Vagina (tissue), 2 donors: ENCODE measurements at regions not wholly inside any gene's neighbourhood (a gene's known extent, or its start where the extent isn't known, plus 50 kb on each side); places are given as distances from the start of the nearest gene placed in this dataset.

Experiments
- POLR2A ChIP-seq, 2 donors: fragments of 450-650 bp; IDR thresholded peaks; one replicate each; pipeline ENCODE4 v1.6.1; 2017; ENCODE audit warnings: antibody characterized with exemption in 2 of 2, mild to moderate bottlenecking in 2 of 2, moderate library complexity in 2 of 2
- POLR2AphosphoS5 ChIP-seq, 2 donors: sonication (generic); formaldehyde crosslinking; IDR thresholded peaks; one replicate each; pipeline ENCODE4 v1.9.0; 2017; ENCODE audit warnings: antibody characterized with exemption in 2 of 2, mild to moderate bottlenecking in 2 of 2, low read depth in 1 of 2; ENCODE audit not compliant: insufficient read depth in 1 of 2
- TF ChIP-seq, protein P1 (sequence below), 3 experiments: fragments of 450-650 bp in 2 of 3; fragments of 200-600 bp in 1 of 3; sonication (generic) in 1 of 3; IDR thresholded peaks; one replicate each; pipeline ENCODE4 v1.5.1; 2017 to 2019; ENCODE audit warnings: antibody characterized with exemption in 3 of 3, mild to moderate bottlenecking in 2 of 3, moderate library complexity in 2 of 3

DNA sequence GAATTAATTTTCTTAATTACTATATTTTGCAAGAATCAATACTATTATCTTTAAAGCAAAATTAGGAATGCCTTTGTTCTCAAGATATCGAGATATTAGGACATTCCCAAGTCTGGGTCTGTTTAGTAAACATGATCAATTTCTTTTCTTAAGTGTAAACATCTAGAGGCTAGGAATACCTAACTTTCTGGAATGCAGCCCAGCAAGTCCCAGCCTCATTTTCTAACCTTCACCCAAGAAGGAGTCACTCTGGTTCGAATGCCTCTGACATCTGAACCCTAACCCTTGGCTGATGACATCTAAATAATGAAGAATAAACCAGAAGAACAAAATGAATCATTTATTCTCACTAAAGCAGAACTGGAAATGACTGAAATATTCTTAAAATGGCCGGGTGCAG lies 297.5 kb upstream of the IRX3 start:
- TF ChIP-seq, protein P1, sequence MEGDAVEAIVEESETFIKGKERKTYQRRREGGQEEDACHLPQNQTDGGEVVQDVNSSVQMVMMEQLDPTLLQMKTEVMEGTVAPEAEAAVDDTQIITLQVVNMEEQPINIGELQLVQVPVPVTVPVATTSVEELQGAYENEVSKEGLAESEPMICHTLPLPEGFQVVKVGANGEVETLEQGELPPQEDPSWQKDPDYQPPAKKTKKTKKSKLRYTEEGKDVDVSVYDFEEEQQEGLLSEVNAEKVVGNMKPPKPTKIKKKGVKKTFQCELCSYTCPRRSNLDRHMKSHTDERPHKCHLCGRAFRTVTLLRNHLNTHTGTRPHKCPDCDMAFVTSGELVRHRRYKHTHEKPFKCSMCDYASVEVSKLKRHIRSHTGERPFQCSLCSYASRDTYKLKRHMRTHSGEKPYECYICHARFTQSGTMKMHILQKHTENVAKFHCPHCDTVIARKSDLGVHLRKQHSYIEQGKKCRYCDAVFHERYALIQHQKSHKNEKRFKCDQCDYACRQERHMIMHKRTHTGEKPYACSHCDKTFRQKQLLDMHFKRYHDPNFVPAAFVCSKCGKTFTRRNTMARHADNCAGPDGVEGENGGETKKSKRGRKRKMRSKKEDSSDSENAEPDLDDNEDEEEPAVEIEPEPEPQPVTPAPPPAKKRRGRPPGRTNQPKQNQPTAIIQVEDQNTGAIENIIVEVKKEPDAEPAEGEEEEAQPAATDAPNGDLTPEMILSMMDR (IDR thresholded peaks at IDR 0.05), result no peak
- TF ChIP-seq POLR2A (IDR thresholded peaks at IDR 0.05), result no peak
- TF ChIP-seq POLR2AphosphoS5 (IDR thresholded peaks at IDR 0.05; ENCODE audit: insufficient read depth in 1 of 2, low read depth in 1 of 2), result no peak
